ENCODE measurements at regions not wholly inside any gene's neighbourhood (a gene's known extent, or its start where the extent isn't known, plus 50 kb on each side); places are given as distances from the start of the nearest gene placed in this dataset.

DNA sequence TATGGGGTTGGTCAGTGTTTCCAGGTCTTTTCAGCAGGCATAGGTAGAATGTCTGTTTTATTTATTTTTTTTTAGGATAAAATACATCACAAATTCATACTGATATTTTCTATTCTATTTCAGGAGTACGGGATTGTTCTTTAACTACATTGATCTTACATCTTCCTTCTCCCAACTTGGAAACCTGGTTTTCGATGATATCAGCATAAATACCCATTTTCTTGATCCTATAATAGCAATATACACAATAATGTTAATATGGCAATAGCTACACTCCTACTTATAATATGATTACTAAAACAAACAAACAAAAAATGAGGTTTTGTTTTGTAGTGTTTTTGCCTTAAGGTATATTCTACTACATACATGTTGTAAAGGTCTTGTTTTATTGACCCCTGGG lies 962.4 kb upstream of the GOT2 start:
- DNase-seq (ENCODE audit: extremely low read depth, insufficient read length): no peak
- Histone ChIP-seq H3K36me3 (ENCODE audit: control insufficient read depth, insufficient read depth, low read length) (no peaks in the 10 kb centered on the region), H3K4me3 (replicated peaks; ENCODE audit: low read depth, low read length) (no peak overlapping the region), H3K27me3 (replicated peaks; ENCODE audit: control insufficient read depth, insufficient read depth, low read length) (no peaks in the 10 kb centered on the region)
- TF ChIP-seq CTCF (IDR thresholded peaks at IDR 0.05; ENCODE audit: insufficient read depth, low read length, poor library complexity, severe bottlenecking): no peak

DNA sequence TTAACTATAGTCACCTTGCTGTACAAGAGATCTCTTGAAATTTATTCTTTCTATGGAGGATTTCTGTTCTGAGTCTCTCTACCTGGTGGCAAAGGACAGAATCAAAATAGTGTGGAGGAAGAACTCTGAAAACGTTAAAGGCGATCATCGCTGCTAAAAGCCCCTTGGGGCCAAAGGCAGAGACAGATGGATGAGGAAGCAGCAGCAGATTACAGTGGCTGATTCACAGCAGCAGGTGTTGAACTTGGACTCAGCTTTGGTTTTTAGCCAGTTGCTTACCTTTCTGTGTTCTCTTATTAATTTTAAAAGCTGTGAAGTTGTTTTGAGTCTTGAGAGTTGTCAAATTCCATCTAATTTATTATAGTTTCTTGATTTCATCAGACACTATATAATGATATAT lies 956.1 kb upstream of the GOT2 start:
- DNase-seq (ENCODE audit: extremely low read depth, insufficient read length): no peak
- no peak overlapping the region for H3K4me3 ChIP-seq (replicated peaks; ENCODE audit: low read depth, low read length)
- no peaks in the 10 kb centered on the region for H3K27me3 ChIP-seq (replicated peaks; ENCODE audit: control insufficient read depth, insufficient read depth, low read length)
- no peaks in the 10 kb centered on the region for H3K36me3 ChIP-seq (ENCODE audit: control insufficient read depth, insufficient read depth, low read length)
- TF ChIP-seq CTCF (IDR thresholded peaks at IDR 0.05; ENCODE audit: insufficient read depth, low read length, poor library complexity, severe bottlenecking): no peak

GRCh38 chr16:59688006-59688405 lies 953.9 kb upstream of the GOT2 start:
- H3K4me3 ChIP-seq (replicated peaks; ENCODE audit: low read depth, low read length): no peak overlapping the region
- no peak for TF ChIP-seq CTCF (IDR thresholded peaks at IDR 0.05; ENCODE audit: insufficient read depth, low read length, poor library complexity, severe bottlenecking)
- no peaks in the 10 kb centered on the region for H3K36me3 ChIP-seq (ENCODE audit: control insufficient read depth, insufficient read depth, low read length)
- no peaks in the 10 kb centered on the region for H3K27me3 ChIP-seq (replicated peaks; ENCODE audit: control insufficient read depth, insufficient read depth, low read length)
- no peak for DNase-seq (ENCODE audit: extremely low read depth, insufficient read length)

- no peak for TF ChIP-seq CTCF (IDR thresholded peaks at IDR 0.05; ENCODE audit: insufficient read depth, low read length, poor library complexity, severe bottlenecking)
- no peaks in the 10 kb centered on the region for H3K27me3 ChIP-seq (replicated peaks; ENCODE audit: control insufficient read depth, insufficient read depth, low read length)
- H3K36me3 ChIP-seq (ENCODE audit: control insufficient read depth, insufficient read depth, low read length): no peaks in the 10 kb centered on the region
- H3K4me3 ChIP-seq (replicated peaks; ENCODE audit: low read depth, low read length): no peak overlapping the region
- no peak for DNase-seq (ENCODE audit: extremely low read depth, insufficient read length)
Observed at GRCh38 chr16:59686405-59686804, 952.3 kb upstream of the GOT2 start.

DNA sequence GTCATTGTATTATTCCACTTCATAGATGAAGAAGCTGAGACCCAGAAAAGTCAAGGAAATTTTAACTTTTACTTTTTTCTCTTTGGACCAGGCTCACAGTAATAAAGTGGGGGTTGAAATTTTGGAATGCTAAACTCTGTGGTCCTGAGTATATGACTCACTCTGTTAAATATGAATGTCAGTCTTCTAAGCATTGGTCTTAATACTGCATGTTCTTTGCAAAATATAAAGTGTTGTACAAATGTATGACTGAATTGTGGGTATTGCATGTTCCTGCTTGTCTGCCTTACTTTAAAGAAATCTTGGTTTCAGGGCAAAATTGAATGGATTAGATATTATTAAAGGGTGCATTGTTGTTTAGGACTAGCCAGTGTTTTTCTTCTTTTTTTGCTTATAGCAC lies 950.8 kb upstream of the GOT2 start:
- DNase-seq (ENCODE audit: extremely low read depth, insufficient read length): no peak

More for the DNA sequence above, 950.8 kb upstream of the GOT2 start:
- H3K4me3 ChIP-seq (replicated peaks; ENCODE audit: low read depth, low read length): no peak overlapping the region
- TF ChIP-seq CTCF (IDR thresholded peaks at IDR 0.05; ENCODE audit: insufficient read depth, low read length, poor library complexity, severe bottlenecking): no peak
- H3K36me3 ChIP-seq (ENCODE audit: control insufficient read depth, insufficient read depth, low read length): no peaks in the 10 kb centered on the region
- H3K27me3 ChIP-seq (replicated peaks; ENCODE audit: control insufficient read depth, insufficient read depth, low read length): no peaks in the 10 kb centered on the region

Measured in GM06990 (cell line).